ENCODE measurements at regions not wholly inside any gene's neighbourhood (a gene's known extent, or its start where the extent isn't known, plus 50 kb on each side); places are given as distances from the start of the nearest gene placed in this dataset.

- no peak for TF ChIP-seq CTCF (IDR thresholded peaks at IDR 0.05)
- TF ChIP-seq EZH2 (IDR thresholded peaks at IDR 0.05), result no peak
- TF ChIP-seq EZH2phosphoT487 (IDR thresholded peaks at IDR 0.05), result no peak
Observed at GRCh38 chr12:34396006-34396860, 373.9 kb downstream of the ALG10 start.
